Ishikawa (cell line): ENCODE measurements at regions not wholly inside any gene's neighbourhood (a gene's known extent, or its start where the extent isn't known, plus 50 kb on each side); places are given as distances from the start of the nearest gene placed in this dataset.

Experiments
- CEBPB ChIP-seq: IDR thresholded peaks from 2 replicates; pipeline ENCODE4 v1.6.1; 2012
- CREB1 ChIP-seq: IDR thresholded peaks from 2 replicates; pipeline ENCODE4 v1.6.1; 2012; ENCODE audit warnings: low read depth

- TF ChIP-seq CREB1 (no peak), CEBPB (no peak)
Measured at GRCh38 chr15:61612111-61612510, 383.0 kb upstream of the RORA start.
